Hepatocyte (in vitro differentiated cells): ENCODE measurements at regions not wholly inside any gene's neighbourhood (a gene's known extent, or its start where the extent isn't known, plus 50 kb on each side); places are given as distances from the start of the nearest gene placed in this dataset.

Experiments used
- CTCF ChIP-seq: fragments of 200-600 bp; sonication (generic); IDR thresholded peaks from 2 replicates; pipeline ENCODE4 v1.5.1; 2016; ENCODE audit warnings: antibody characterized with exemption, mild to moderate bottlenecking; ENCODE audit not compliant: poor library complexity
- EZH2 ChIP-seq: fragments of 200-600 bp; sonication (generic); IDR thresholded peaks from 2 replicates; pipeline ENCODE4 v1.6.1; 2016; ENCODE audit warnings: antibody characterized with exemption, mild to moderate bottlenecking, borderline replicate concordance
- EZH2phosphoT487 ChIP-seq: fragments of 200-600 bp; sonication (generic); IDR thresholded peaks from one replicate; pipeline ENCODE4 v1.6.1; 2018; ENCODE audit warnings: antibody characterized with exemption, mild to moderate bottlenecking, low read depth, moderate library complexity; ENCODE audit not compliant: unreplicated experiment, severe bottlenecking

- no peak for TF ChIP-seq CTCF
- TF ChIP-seq EZH2 = no peak
- TF ChIP-seq EZH2phosphoT487 = no peak
Observed at GRCh38 chr9:82206490-82206889, 217.9 kb downstream of the SPATA31D1 start.
